ENCODE measurements at regions not wholly inside any gene's neighbourhood (a gene's known extent, or its start where the extent isn't known, plus 50 kb on each side); places are given as distances from the start of the nearest gene placed in this dataset.

DNA sequence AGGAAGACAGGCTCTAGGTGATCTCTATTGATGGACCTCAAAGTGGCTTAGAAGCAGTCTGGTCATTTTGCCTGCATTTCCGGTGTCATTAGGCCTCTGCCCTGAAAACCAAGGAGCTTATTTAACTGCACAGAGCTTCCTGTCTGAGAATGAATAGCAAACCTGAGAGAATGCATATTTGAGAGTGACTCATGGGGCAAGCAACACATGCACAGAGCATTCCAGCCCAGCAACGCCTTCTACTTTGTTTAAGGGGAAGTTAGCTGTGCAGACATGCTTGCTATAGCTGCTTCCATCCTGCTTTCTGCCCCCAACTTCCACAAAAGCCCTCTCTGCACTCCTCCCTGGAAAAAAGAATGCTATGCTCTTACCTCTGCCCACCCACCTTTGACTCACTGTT is 232.8 kb downstream of the GRB14 start:
- Histone ChIP-seq H3K9me3 (ENCODE audit: control insufficient read depth in 3 of 3, low read length in 3 of 3) (no peaks in the 10 kb centered on the region), H3K27ac (ENCODE audit: low read depth, low read length) (no peak overlapping the region), H3K27me3 (ENCODE audit: control insufficient read depth in 3 of 3, insufficient read depth in 3 of 3, low read length in 3 of 3) (no peaks in the 10 kb centered on the region), H3K9ac (ENCODE audit: low read depth in 1 of 3, low read length in 3 of 3) (no peak overlapping the region), H3K36me3 (ENCODE audit: control insufficient read depth in 3 of 3, insufficient read depth in 3 of 3, low read length in 3 of 3) (no peaks in the 10 kb centered on the region), H3K4me3 (ENCODE audit: low read length in 3 of 3) (no peak overlapping the region), H3K4me1 (ENCODE audit: control insufficient read depth in 3 of 3, insufficient read depth in 3 of 3, low read length in 3 of 3) (no peaks in the 10 kb centered on the region)

DNA sequence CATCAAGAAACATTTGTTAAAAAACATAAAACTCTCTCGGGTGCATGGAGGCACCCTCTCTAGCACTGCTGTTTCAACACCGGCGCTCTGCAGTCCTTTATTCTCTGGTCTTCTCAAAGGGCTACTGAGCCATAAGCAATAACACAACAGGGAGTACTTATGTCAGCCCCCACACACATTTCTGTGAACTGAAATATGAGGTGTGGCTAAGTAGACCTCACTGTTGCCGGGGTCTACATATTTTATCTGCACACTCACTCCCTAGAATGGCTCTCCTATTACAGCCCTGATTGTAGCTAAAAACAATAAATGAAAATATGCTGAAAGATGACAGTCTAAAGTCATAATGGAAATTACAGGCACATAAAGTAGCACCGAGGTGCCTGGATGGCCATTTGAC is 235.1 kb downstream of the GRB14 start:
- H3K27ac ChIP-seq (ENCODE audit: low read depth, low read length) = no peak overlapping the region
- no peak overlapping the region for H3K4me3 ChIP-seq (ENCODE audit: low read length in 3 of 3)
- H3K27me3 ChIP-seq (ENCODE audit: control insufficient read depth in 3 of 3, insufficient read depth in 3 of 3, low read length in 3 of 3) = no peaks in the 10 kb centered on the region
- no peaks in the 10 kb centered on the region for H3K4me1 ChIP-seq (ENCODE audit: control insufficient read depth in 3 of 3, insufficient read depth in 3 of 3, low read length in 3 of 3)
- H3K9me3 ChIP-seq (ENCODE audit: control insufficient read depth in 3 of 3, low read length in 3 of 3) = no peaks in the 10 kb centered on the region
- H3K9ac ChIP-seq (ENCODE audit: low read depth in 1 of 3, low read length in 3 of 3) = no peak overlapping the region
- H3K36me3 ChIP-seq (ENCODE audit: control insufficient read depth in 3 of 3, insufficient read depth in 3 of 3, low read length in 3 of 3) = no peaks in the 10 kb centered on the region

DNA sequence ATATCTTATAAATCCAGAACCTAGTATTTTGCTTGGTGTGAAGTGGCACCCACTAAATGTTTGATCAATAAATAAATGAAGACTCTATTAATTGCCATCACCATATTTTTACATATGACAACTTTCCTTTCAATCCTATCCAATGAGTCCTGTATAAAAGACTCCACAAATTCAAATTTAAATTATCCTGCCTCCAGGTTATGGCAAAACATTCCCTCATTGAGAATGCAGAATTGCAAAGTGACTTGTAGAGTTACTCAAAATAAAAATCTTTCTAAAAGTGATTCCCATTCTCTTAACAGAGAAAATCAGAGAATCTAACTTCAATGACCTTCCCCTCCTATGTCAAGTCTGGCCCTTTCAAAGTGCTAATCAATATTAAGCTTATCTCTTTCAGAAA is 236.8 kb downstream of the GRB14 start:
- Histone ChIP-seq H3K27ac (ENCODE audit: low read depth, low read length) (no peak overlapping the region), H3K4me1 (ENCODE audit: control insufficient read depth in 3 of 3, insufficient read depth in 3 of 3, low read length in 3 of 3) (no peaks in the 10 kb centered on the region), H3K36me3 (ENCODE audit: control insufficient read depth in 3 of 3, insufficient read depth in 3 of 3, low read length in 3 of 3) (no peaks in the 10 kb centered on the region), H3K4me3 (ENCODE audit: low read length in 3 of 3) (no peak overlapping the region), H3K9ac (ENCODE audit: low read depth in 1 of 3, low read length in 3 of 3) (no peak overlapping the region), H3K9me3 (ENCODE audit: control insufficient read depth in 3 of 3, low read length in 3 of 3) (no peaks in the 10 kb centered on the region), H3K27me3 (ENCODE audit: control insufficient read depth in 3 of 3, insufficient read depth in 3 of 3, low read length in 3 of 3) (no peaks in the 10 kb centered on the region)

DNA sequence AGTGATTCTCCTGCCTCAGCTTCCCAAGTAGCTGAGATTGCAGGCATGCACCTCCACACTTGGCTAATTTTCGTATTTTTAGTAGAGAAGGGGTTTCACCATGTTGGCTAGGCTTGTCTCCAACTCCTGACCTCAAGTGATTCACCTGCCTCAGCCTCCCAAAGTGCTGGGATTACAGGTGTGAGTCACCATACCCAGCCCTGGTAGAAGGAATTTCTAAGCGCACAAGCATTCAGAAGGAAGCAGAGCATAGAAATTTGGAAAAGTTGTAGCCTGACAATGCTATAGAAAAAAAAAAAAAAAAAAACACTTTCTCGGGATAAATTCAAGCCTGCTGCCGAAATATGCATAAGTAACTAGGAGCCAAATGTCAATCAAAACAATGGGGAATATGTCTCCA is 249.4 kb downstream of the GRB14 start:
- H3K27ac ChIP-seq (ENCODE audit: low read depth, low read length) = no peak overlapping the region
- no peaks in the 10 kb centered on the region for H3K4me1 ChIP-seq (ENCODE audit: control insufficient read depth in 3 of 3, insufficient read depth in 3 of 3, low read length in 3 of 3)

DNA sequence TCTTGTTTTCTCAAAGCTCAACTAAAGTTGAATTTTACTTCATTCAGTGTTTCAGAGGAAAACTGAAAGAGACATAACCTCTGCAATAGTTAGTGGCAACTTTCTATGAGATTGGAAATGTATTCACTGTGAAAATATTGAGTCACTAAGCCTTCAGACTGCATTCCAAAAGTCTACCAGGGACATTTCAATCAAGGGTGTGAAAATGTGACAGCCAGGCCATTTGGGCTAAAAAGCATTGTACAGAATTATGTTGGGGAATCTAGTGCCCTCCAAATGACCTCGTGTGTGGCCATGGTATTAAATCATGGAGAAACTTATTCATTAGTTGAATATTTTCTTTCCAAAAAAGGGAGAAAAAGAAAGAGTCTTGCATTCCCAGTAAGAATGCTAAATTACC is 251.9 kb downstream of the GRB14 start:
- H3K36me3 ChIP-seq (ENCODE audit: control insufficient read depth in 3 of 3, insufficient read depth in 3 of 3, low read length in 3 of 3) = no peaks in the 10 kb centered on the region
- no peak overlapping the region for H3K4me3 ChIP-seq (ENCODE audit: low read length in 3 of 3)
- H3K9ac ChIP-seq (ENCODE audit: low read depth in 1 of 3, low read length in 3 of 3) = no peak overlapping the region
- H3K27me3 ChIP-seq (ENCODE audit: control insufficient read depth in 3 of 3, insufficient read depth in 3 of 3, low read length in 3 of 3) = no peaks in the 10 kb centered on the region
- no peaks in the 10 kb centered on the region for H3K9me3 ChIP-seq (ENCODE audit: control insufficient read depth in 3 of 3, low read length in 3 of 3)
- no peak overlapping the region for H3K27ac ChIP-seq (ENCODE audit: low read depth, low read length)
- H3K4me1 ChIP-seq (ENCODE audit: control insufficient read depth in 3 of 3, insufficient read depth in 3 of 3, low read length in 3 of 3) = no peaks in the 10 kb centered on the region

More for the DNA sequence above, 249.4 kb downstream of the GRB14 start:
- H3K9ac ChIP-seq (ENCODE audit: low read depth in 1 of 3, low read length in 3 of 3) = no peak overlapping the region
- no peaks in the 10 kb centered on the region for H3K36me3 ChIP-seq (ENCODE audit: control insufficient read depth in 3 of 3, insufficient read depth in 3 of 3, low read length in 3 of 3)
- H3K4me3 ChIP-seq (ENCODE audit: low read length in 3 of 3) = no peak overlapping the region
- H3K27me3 ChIP-seq (ENCODE audit: control insufficient read depth in 3 of 3, insufficient read depth in 3 of 3, low read length in 3 of 3) = no peaks in the 10 kb centered on the region
- H3K9me3 ChIP-seq (ENCODE audit: control insufficient read depth in 3 of 3, low read length in 3 of 3) = no peaks in the 10 kb centered on the region

DNA sequence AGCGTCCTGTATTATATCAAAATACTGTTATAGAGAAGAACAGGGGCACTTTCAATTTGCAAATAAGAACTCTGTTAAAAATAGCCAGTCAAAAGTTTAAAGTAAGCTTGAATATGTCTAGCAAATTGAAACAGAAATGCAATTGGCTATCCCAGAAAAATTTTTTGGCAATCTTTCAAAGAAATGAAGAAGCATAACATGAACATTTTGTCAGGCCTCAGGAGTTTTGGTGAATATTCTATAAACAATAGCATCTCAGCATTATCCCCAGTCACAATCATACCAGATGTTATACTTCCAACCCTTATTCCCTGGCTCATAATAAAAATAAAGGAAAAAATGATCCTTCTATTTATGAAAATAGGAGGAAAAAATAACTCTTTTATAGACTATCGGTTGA is 252.4 kb downstream of the GRB14 start:
- no peaks in the 10 kb centered on the region for H3K27me3 ChIP-seq (ENCODE audit: control insufficient read depth in 3 of 3, insufficient read depth in 3 of 3, low read length in 3 of 3)
- no peaks in the 10 kb centered on the region for H3K9me3 ChIP-seq (ENCODE audit: control insufficient read depth in 3 of 3, low read length in 3 of 3)
- no peak overlapping the region for H3K4me3 ChIP-seq (ENCODE audit: low read length in 3 of 3)
- H3K4me1 ChIP-seq (ENCODE audit: control insufficient read depth in 3 of 3, insufficient read depth in 3 of 3, low read length in 3 of 3) = no peaks in the 10 kb centered on the region
- H3K27ac ChIP-seq (ENCODE audit: low read depth, low read length) = no peak overlapping the region
- H3K9ac ChIP-seq (ENCODE audit: low read depth in 1 of 3, low read length in 3 of 3) = no peak overlapping the region
- H3K36me3 ChIP-seq (ENCODE audit: control insufficient read depth in 3 of 3, insufficient read depth in 3 of 3, low read length in 3 of 3) = no peaks in the 10 kb centered on the region

DNA sequence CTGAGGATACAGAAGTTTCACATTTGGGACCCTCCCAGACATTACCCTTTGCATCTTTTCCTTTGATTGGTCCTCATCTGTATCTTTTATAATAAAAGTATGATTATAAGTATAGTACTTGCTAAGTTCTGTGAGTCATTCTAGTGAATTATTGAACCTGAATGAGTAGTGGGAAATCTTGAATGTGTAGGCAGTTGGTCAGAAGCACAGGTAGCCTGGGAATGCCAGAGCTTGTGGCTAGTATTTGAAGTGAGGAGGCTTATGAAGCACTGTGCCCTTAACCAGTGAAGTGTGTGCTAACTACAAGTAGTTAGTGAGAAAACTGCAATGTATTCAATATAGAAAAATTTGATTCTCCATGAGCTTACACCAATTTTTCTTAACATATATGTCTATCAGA is 257.6 kb downstream of the GRB14 start:
- H3K4me3 ChIP-seq (ENCODE audit: low read length in 3 of 3) = no peak overlapping the region
- no peaks in the 10 kb centered on the region for H3K9me3 ChIP-seq (ENCODE audit: control insufficient read depth in 3 of 3, low read length in 3 of 3)
- H3K27ac ChIP-seq (ENCODE audit: low read depth, low read length) = no peak overlapping the region
- no peak overlapping the region for H3K9ac ChIP-seq (ENCODE audit: low read depth in 1 of 3, low read length in 3 of 3)
- no peaks in the 10 kb centered on the region for H3K4me1 ChIP-seq (ENCODE audit: control insufficient read depth in 3 of 3, insufficient read depth in 3 of 3, low read length in 3 of 3)
- no peaks in the 10 kb centered on the region for H3K36me3 ChIP-seq (ENCODE audit: control insufficient read depth in 3 of 3, insufficient read depth in 3 of 3, low read length in 3 of 3)
- H3K27me3 ChIP-seq (ENCODE audit: control insufficient read depth in 3 of 3, insufficient read depth in 3 of 3, low read length in 3 of 3) = no peaks in the 10 kb centered on the region

DNA sequence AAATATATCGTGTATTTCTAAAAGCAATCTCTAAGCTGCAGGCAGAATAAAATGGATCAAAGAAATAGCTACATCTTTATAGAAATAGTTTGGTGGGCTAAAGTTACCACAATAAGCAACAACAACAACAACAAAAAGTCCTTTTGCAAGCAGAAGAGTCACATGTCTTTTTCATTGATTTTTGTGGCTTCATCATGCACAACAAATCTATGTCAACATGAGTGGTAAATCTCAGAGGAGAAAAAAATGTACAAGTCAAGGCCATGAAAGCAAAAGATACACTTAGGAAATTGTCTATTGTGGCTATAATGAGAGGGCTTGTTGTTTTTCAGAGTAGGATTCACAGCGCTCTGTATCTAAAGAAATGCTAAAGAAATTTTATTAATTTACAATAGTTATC is 269.7 kb downstream of the GRB14 start:
- no peaks in the 10 kb centered on the region for H3K27me3 ChIP-seq (ENCODE audit: control insufficient read depth in 3 of 3, insufficient read depth in 3 of 3, low read length in 3 of 3)
- H3K9me3 ChIP-seq (ENCODE audit: control insufficient read depth in 3 of 3, low read length in 3 of 3) = no peaks in the 10 kb centered on the region
- H3K4me3 ChIP-seq (ENCODE audit: low read length in 3 of 3) = no peak overlapping the region
- H3K27ac ChIP-seq (ENCODE audit: low read depth, low read length) = no peak overlapping the region
- H3K36me3 ChIP-seq (ENCODE audit: control insufficient read depth in 3 of 3, insufficient read depth in 3 of 3, low read length in 3 of 3) = no peaks in the 10 kb centered on the region
- H3K4me1 ChIP-seq (ENCODE audit: control insufficient read depth in 3 of 3, insufficient read depth in 3 of 3, low read length in 3 of 3) = no peaks in the 10 kb centered on the region
- H3K9ac ChIP-seq (ENCODE audit: low read depth in 1 of 3, low read length in 3 of 3) = no peak overlapping the region

DNA sequence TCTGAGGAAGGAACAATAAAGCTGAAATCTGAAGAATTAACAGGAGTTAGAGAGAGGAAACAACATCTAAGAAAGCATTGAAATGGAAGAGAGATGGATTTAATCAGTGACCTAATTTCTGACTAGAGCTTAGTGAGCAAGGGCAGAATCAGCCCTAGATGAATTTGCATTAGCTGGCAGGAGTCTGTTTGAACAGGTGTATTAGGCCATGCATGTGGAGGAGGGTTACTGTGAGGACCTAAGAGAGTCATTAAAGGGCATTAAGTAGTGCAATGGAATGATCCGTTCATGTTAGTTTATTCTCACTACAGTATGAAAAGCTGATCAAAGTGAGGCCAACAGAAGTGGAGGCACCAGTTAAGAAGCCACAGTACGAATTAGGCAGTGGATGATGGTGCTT is 285.3 kb downstream of the GRB14 start:
- Histone ChIP-seq H3K27ac (ENCODE audit: low read depth, low read length) (no peak overlapping the region), H3K4me3 (ENCODE audit: low read length in 3 of 3) (no peak overlapping the region), H3K36me3 (ENCODE audit: control insufficient read depth in 3 of 3, insufficient read depth in 3 of 3, low read length in 3 of 3) (no peaks in the 10 kb centered on the region)

DNA sequence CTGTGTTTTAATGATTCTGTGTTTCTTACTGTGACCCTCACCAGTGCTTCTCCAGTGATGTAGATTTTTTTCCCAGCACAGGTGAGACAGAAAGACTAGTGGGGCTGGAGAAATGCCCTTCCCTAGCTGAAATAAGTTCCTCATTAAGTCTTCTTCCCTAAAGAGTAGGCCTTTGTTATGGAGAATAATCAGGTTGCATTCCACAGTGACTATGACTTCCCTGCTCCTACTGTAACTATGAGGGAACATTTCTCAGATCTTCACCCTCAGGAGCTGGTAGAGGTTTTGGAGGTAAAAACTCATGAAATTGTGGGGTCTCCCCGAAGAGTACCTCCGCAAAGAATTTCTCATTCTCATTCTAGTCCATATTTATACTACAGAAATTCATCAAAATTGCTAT is 286.2 kb downstream of the GRB14 start:
- Histone ChIP-seq H3K4me3 (ENCODE audit: low read length in 3 of 3) (no peak overlapping the region), H3K27me3 (ENCODE audit: control insufficient read depth in 3 of 3, insufficient read depth in 3 of 3, low read length in 3 of 3) (no peaks in the 10 kb centered on the region), H3K27ac (ENCODE audit: low read depth, low read length) (no peak overlapping the region), H3K4me1 (ENCODE audit: control insufficient read depth in 3 of 3, insufficient read depth in 3 of 3, low read length in 3 of 3) (no peaks in the 10 kb centered on the region), H3K9me3 (ENCODE audit: control insufficient read depth in 3 of 3, low read length in 3 of 3) (no peaks in the 10 kb centered on the region), H3K36me3 (ENCODE audit: control insufficient read depth in 3 of 3, insufficient read depth in 3 of 3, low read length in 3 of 3) (no peaks in the 10 kb centered on the region), H3K9ac (ENCODE audit: low read depth in 1 of 3, low read length in 3 of 3) (no peak overlapping the region)

More for the DNA sequence above, 285.3 kb downstream of the GRB14 start:
- H3K27me3 ChIP-seq (ENCODE audit: control insufficient read depth in 3 of 3, insufficient read depth in 3 of 3, low read length in 3 of 3) = no peaks in the 10 kb centered on the region
- H3K9ac ChIP-seq (ENCODE audit: low read depth in 1 of 3, low read length in 3 of 3) = no peak overlapping the region
- no peaks in the 10 kb centered on the region for H3K4me1 ChIP-seq (ENCODE audit: control insufficient read depth in 3 of 3, insufficient read depth in 3 of 3, low read length in 3 of 3)
- H3K9me3 ChIP-seq (ENCODE audit: control insufficient read depth in 3 of 3, low read length in 3 of 3) = no peaks in the 10 kb centered on the region

DNA sequence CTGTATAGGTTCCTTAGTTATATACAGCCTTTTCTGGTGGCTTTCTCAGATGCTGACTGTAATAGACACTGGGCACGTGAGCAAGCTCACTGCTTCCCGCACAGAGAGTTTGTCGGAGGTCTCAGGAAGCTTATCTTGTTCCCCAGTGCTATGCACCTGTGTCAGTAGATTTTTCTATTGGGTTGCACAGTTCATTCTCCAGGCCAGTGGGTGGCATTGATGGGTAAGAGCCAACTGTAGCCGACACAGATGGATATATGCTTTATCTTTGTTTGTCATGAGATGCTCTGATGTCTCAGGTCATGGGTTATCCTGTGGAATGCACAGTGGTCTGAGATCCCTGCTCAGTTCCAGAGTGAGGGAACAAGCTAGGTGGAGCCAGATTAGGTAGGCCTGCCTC is 293.0 kb downstream of the GRB14 start:
- Histone ChIP-seq H3K27me3 (ENCODE audit: control insufficient read depth in 3 of 3, insufficient read depth in 3 of 3, low read length in 3 of 3) (no peaks in the 10 kb centered on the region), H3K4me1 (ENCODE audit: control insufficient read depth in 3 of 3, insufficient read depth in 3 of 3, low read length in 3 of 3) (no peaks in the 10 kb centered on the region), H3K36me3 (ENCODE audit: control insufficient read depth in 3 of 3, insufficient read depth in 3 of 3, low read length in 3 of 3) (no peaks in the 10 kb centered on the region), H3K4me3 (ENCODE audit: low read length in 3 of 3) (no peak overlapping the region), H3K9ac (ENCODE audit: low read depth in 1 of 3, low read length in 3 of 3) (no peak overlapping the region), H3K27ac (ENCODE audit: low read depth, low read length) (no peak overlapping the region), H3K9me3 (ENCODE audit: control insufficient read depth in 3 of 3, low read length in 3 of 3) (peaks cover 0 to 2% (median 0%) of the 10 kb centered on the region in 3 donors)

Data from skeletal muscle tissue (tissue), 3 donors.